HepG2 (cell line): ENCODE measurements at regions not wholly inside any gene's neighbourhood (a gene's known extent, or its start where the extent isn't known, plus 50 kb on each side); places are given as distances from the start of the nearest gene placed in this dataset.

Source experiments
- ATAC-seq: fragments of 200-7000 bp; cut with Tn5 transposase; 3 replicates; pipeline ENCODE4 v1.9.1; 2020; ENCODE audit warnings: mild to moderate bottlenecking, moderate library complexity
- BruUV-seq: library from RNA; stranded (reverse); fragments of 400-500 nt; replicated peaks from 2 replicates; lab custom pipeline; 2021; lab: Mats Ljungman, UMichigan
- CTCF ChIA-PET: fragments of 300-600 bp; formaldehyde crosslinking; extraction: SDS; loops from one replicate; lab custom pipeline; 2021; ENCODE audit warnings: low total read pairs, inconsistent platforms, low intra/inter-chr PET ratio; lab: Yijun Ruan, JAX
- POLR2A ChIA-PET: fragments of 350-600 bp; sonication (Branson Sonifier 250); formaldehyde crosslinking; loops from one replicate; lab custom pipeline; 2020; ENCODE audit warnings: antibody characterized with exemption, inconsistent platforms; lab: Yijun Ruan, JAX
- DNase-seq: peaks from one replicate; pipeline ENCODE4 v3.0.0-alpha.2; 2015; ENCODE audit warnings: low spot score
- FAIRE-seq: peaks from 3 replicates; lab custom pipeline; 2011; peaks lifted over from hg19 to GRCh38; lab: Jason Lieb, UNC
- H2AFZ ChIP-seq: one replicate; pipeline ENCODE4 v1.6.1; 2011; ENCODE audit warnings: low read length, inconsistent platforms
- H3K27ac ChIP-seq: fragments of 300-600 bp; 3 replicates; pipeline ENCODE4 v1.8.0; 2011; ENCODE audit warnings: mixed run types, mild to moderate bottlenecking, mixed read lengths, low read length, inconsistent platforms; ENCODE audit not compliant: insufficient read depth; ENCODE audit errors: extremely low read length
- H3K27me3 ChIP-seq, 2 experiments: fragments of 200-600 bp in 1 of 2; 2 replicates in 1 of 2; 3 replicates in 1 of 2; pipeline versions ENCODE4 v1.6.0 to v1.8.0; 2011; ENCODE audit warnings: low read length in 2 of 2, mild to moderate bottlenecking in 2 of 2, moderate library complexity in 2 of 2, inconsistent platforms in 1 of 2; ENCODE audit not compliant: insufficient read depth in 2 of 2, control insufficient read depth in 1 of 2
- H3K36me3 ChIP-seq, 2 experiments: fragments of 200-600 bp in 1 of 2; replicated peaks in 1 of 2; 2 replicates in 1 of 2; 3 replicates in 1 of 2; pipeline versions ENCODE4 v1.5.1 to v1.8.0; 2011; ENCODE audit warnings: low read length in 2 of 2, inconsistent platforms in 1 of 2; ENCODE audit not compliant: insufficient read depth in 2 of 2, control insufficient read depth in 1 of 2
- H3K4me1 ChIP-seq: 2 replicates; pipeline ENCODE4 v1.5.1; 2012; ENCODE audit warnings: low read length, inconsistent platforms; ENCODE audit not compliant: insufficient read depth
- H3K4me2 ChIP-seq: 2 replicates; pipeline ENCODE4 v1.6.0; 2011; ENCODE audit warnings: low read depth, low read length, inconsistent platforms
- H3K4me3 ChIP-seq, 3 experiments: fragments of 200-600 bp in 1 of 3; sonication (generic), shearing (Covaris generic) in 1 of 3; replicated peaks in 1 of 3; 2 replicates each; pipeline ENCODE4 v1.5.1; 2011 to 2016; ENCODE audit warnings: low read length in 3 of 3, inconsistent platforms in 2 of 3, low read depth in 2 of 3, mild to moderate bottlenecking in 2 of 3, control low read depth in 1 of 3, mixed read lengths in 1 of 3; ENCODE audit not compliant: insufficient read depth in 1 of 3
- H3K79me2 ChIP-seq: one replicate; pipeline ENCODE4 v1.6.1; 2011; ENCODE audit warnings: low read length, inconsistent platforms; ENCODE audit not compliant: insufficient read depth
- H3K9ac ChIP-seq: 2 replicates; pipeline ENCODE4 v1.6.0; 2011; ENCODE audit warnings: mild to moderate bottlenecking, low read depth, low read length, inconsistent platforms; ENCODE audit not compliant: insufficient read depth
- H3K9me3 ChIP-seq: 2 replicates; pipeline ENCODE4 v1.5.1; 2012; ENCODE audit warnings: mild to moderate bottlenecking, low read length
- H4K20me1 ChIP-seq: 2 replicates; pipeline ENCODE4 v1.6.0; 2011; ENCODE audit warnings: inconsistent platforms, mild to moderate bottlenecking, low read length, moderate library complexity; ENCODE audit not compliant: insufficient read depth
- DZIP1 ChIP-seq: sonication (generic); formaldehyde crosslinking; IDR thresholded peaks from 2 replicates; pipeline ENCODE4 v1.5.0; 2020; ENCODE audit warnings: mild to moderate bottlenecking, missing genetic modification reagents
- FOXM1 ChIP-seq: sonication (generic); formaldehyde crosslinking; IDR thresholded peaks from 2 replicates; pipeline ENCODE4 v1.5.0; 2020; ENCODE audit warnings: missing genetic modification reagents
- HMG20A ChIP-seq: IDR thresholded peaks from 2 replicates; pipeline ENCODE4 v1.6.1; 2016; ENCODE audit warnings: borderline replicate concordance
- JARID2 ChIP-seq: sonication (generic); formaldehyde crosslinking; IDR thresholded peaks from 2 replicates; pipeline ENCODE4 v1.8.1; 2023; ENCODE audit warnings: missing genetic modification reagents, inconsistent platforms; ENCODE audit not compliant: insufficient replicate concordance
- KMT2B ChIP-seq: IDR thresholded peaks from 2 replicates; pipeline ENCODE4 v1.6.1; 2016; ENCODE audit warnings: missing genetic modification reagents, missing compliant biosample characterization
- PPARG ChIP-seq: conservative IDR thresholded peaks from 2 replicates; pipeline ENCODE4 v1.6.1; 2016; ENCODE audit warnings: missing biosample characterization, missing genetic modification reagents
- RERE ChIP-seq: IDR thresholded peaks from 2 replicates; pipeline ENCODE4 v1.6.1; 2016; ENCODE audit warnings: low read depth, missing genetic modification reagents, missing compliant biosample characterization
- RFXANK ChIP-seq: IDR thresholded peaks from 2 replicates; pipeline ENCODE4 v1.6.1; 2016
- SKI ChIP-seq: fragments of 450-650 bp; IDR thresholded peaks from one replicate; pipeline ENCODE4 v1.6.1; 2018; ENCODE audit warnings: mild to moderate bottlenecking; ENCODE audit not compliant: partially characterized antibody
- ZBTB2 ChIP-seq: sonication (generic); formaldehyde crosslinking; IDR thresholded peaks from 2 replicates; pipeline ENCODE4 v1.8.0; 2022; ENCODE audit warnings: low read depth, missing genetic modification reagents
- ZFP36 ChIP-seq: fragments of 150-350 bp; IDR thresholded peaks from 2 replicates; pipeline ENCODE4 v1.6.1; 2018; ENCODE audit warnings: borderline replicate concordance, low read length, low read depth; ENCODE audit not compliant: partially characterized antibody
- ZFP82 ChIP-seq: sonication (generic); formaldehyde crosslinking; IDR thresholded peaks from 2 replicates; pipeline ENCODE4 v1.5.1; 2020; ENCODE audit warnings: mild to moderate bottlenecking, missing genetic modification reagents, borderline replicate concordance
- ZNF678 ChIP-seq: sonication (generic); formaldehyde crosslinking; IDR thresholded peaks from 2 replicates; pipeline ENCODE4 v1.4.0; 2020; ENCODE audit warnings: mild to moderate bottlenecking, missing genetic modification reagents
- WGBS: methylation state at CpG from one replicate; pipeline ENCODE4 v1.1.6; 2017; ENCODE audit warnings: low lambda C conversion rate; 5-methylcytosine and 5-hydroxymethylcytosine counted together
- in situ Hi-C: cut with HindIII; loops from 2 replicates; pipeline ENCODE4 v1.10.0; 2017; ENCODE audit warnings: low pct_unique_long_range_greater_than_20kb; ENCODE audit not compliant: extremely low pct_ligation_motif_present
- intact Hi-C: fragments of 100-400 bp; cut with micrococcal nuclease; formaldehyde crosslinking; loops from one replicate; pipeline ENCODE4 v1.10.0; 2022; ENCODE audit not compliant: unreplicated experiment

- intact Hi-C loops = no loop called here
- Histone ChIP-seq H3K9ac (no peak overlapping the region), H3K27me3 (no peaks in the 10 kb centered on the region), H3K36me3 (no peaks in the 10 kb centered on the region)
- TF ChIP-seq FOXM1 (CRISPR knock-in tag) (no peak), ZFP82 (no peak), KMT2B (CRISPR knock-in tag) (no peak), JARID2 (CRISPR knock-in tag) (no peak), ZFP36 (no peak), PPARG (CRISPR knock-in tag) (no peak), ZNF678 (no peak), SKI (no peak), DZIP1 (CRISPR knock-in tag) (no peak), ZBTB2 (no peak), HMG20A (CRISPR knock-in tag) (no peak), RFXANK (CRISPR knock-in tag) (no peak), RERE (CRISPR knock-in tag) (no peak)
- TF ChIP-seq, all 625 proteins: peak for 0
- Histone ChIP-seq H3K27ac (no peak overlapping the region), H3K4me1 (no peaks in the 10 kb centered on the region), H4K20me1 (no peaks in the 10 kb centered on the region), H3K4me2 (no peak overlapping the region), H3K79me2 (no peaks in the 10 kb centered on the region), H3K9me3 (no peaks in the 10 kb centered on the region), H2AFZ (no peak overlapping the region), H3K4me3 (no peak overlapping the region)
- no peak for ATAC-seq
- no TSS peak for BruUV-seq
- FAIRE-seq = no peak
- ChIA-PET CTCF (no interaction called here), POLR2A (no interaction called here)
- WGBS = 12% methylated on average over 3 of the region's 3 CpGs
- no peak for DNase-seq
- in situ Hi-C loops = no loop called here
These were observed 195.7 kb downstream of the GPAT3 start for GRCh38 chr4:83731609-83732008.
